22Rv1 (cell line): ENCODE measurements at regions not wholly inside any gene's neighbourhood (a gene's known extent, or its start where the extent isn't known, plus 50 kb on each side); places are given as distances from the start of the nearest gene placed in this dataset.
"Not testable (repeated sequence)": the region's sequence is repeated elsewhere in the genome, so short reads cannot be mapped to it uniquely, and the experiment has no call there.

Source experiments
- H3K27ac ChIP-seq: fragments of 450-650 bp; 2 replicates; pipeline ENCODE4 v1.5.1; 2017
- ZFX ChIP-seq: fragments of 450-650 bp; IDR thresholded peaks from 2 replicates; pipeline ENCODE4 v1.6.1; 2017; ENCODE audit warnings: antibody characterized with exemption, borderline replicate concordance
- TF ChIP-seq, protein P1 (sequence below): fragments of 450-650 bp; IDR thresholded peaks from 2 replicates; pipeline ENCODE4 v1.5.1; 2017; ENCODE audit warnings: mild to moderate bottlenecking

DNA sequence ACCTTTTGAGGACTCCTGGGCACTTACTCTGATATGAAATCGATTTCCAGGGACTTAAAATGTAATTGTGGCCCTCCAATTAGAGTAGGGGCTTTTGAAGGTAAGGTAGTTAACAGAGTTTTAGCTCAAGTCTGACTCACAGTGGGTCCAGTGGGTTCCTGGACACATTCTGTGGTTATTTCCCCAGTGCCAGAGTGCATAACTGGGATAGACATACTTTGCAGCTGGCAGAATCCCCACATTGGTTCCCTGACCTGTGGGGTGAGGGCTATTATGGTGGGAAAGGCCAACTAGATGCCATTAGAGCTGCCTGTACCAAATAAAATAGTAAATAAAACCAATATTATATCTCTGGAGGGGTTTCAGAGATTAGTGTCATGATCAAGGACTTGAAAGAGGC lies 243.8 kb upstream of the EPHA7 start:
- no peak overlapping the region for H3K27ac ChIP-seq
- TF ChIP-seq, protein P1, sequence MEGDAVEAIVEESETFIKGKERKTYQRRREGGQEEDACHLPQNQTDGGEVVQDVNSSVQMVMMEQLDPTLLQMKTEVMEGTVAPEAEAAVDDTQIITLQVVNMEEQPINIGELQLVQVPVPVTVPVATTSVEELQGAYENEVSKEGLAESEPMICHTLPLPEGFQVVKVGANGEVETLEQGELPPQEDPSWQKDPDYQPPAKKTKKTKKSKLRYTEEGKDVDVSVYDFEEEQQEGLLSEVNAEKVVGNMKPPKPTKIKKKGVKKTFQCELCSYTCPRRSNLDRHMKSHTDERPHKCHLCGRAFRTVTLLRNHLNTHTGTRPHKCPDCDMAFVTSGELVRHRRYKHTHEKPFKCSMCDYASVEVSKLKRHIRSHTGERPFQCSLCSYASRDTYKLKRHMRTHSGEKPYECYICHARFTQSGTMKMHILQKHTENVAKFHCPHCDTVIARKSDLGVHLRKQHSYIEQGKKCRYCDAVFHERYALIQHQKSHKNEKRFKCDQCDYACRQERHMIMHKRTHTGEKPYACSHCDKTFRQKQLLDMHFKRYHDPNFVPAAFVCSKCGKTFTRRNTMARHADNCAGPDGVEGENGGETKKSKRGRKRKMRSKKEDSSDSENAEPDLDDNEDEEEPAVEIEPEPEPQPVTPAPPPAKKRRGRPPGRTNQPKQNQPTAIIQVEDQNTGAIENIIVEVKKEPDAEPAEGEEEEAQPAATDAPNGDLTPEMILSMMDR, result no peak
- TF ChIP-seq ZFX, result no peak

DNA sequence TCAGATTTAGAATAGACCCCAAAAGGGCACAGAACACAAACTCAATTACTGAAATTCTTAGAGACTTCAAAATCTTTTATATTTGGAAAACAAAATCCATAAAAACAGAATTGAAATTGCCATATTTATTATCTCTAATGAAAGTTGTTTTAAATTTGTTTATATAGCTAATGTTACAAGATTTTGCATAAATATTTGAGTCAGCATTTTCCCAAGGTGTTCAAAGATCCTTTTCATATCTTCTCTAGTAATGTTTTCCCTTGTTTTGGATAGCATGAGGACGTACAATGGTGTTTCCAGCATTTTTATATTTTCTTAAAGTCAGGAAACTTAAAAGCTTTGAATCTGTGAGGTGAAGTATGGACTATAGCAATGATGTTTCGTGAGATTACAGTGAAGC lies 235.2 kb upstream of the EPHA7 start:
- TF ChIP-seq ZFX, result no peak
- TF ChIP-seq, protein P1, result no peak

DNA sequence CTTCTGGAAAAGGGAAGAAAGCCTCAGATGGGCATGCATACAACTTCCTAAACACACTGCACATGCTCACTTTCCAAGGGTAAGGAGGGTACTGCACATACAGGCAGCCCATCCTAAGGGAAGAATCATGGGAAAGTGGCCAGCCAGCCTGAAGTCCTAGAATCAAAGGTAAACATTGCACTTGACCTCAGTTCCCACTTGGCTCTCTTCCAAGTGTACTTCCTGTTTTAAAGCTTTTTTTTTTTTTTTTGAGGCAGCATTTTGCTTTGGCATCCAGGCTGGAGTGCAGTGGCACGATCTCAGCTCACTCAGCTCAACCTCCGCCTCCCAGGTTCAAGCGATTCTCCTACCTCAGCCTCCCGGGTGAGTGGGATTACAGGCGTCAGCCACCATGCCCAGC lies 225.3 kb upstream of the EPHA7 start:
- no peak overlapping the region for H3K27ac ChIP-seq
- no peak for TF ChIP-seq ZFX
- TF ChIP-seq, protein P1, result no peak

More for the DNA sequence above, 235.2 kb upstream of the EPHA7 start:
- no peak overlapping the region for H3K27ac ChIP-seq

DNA sequence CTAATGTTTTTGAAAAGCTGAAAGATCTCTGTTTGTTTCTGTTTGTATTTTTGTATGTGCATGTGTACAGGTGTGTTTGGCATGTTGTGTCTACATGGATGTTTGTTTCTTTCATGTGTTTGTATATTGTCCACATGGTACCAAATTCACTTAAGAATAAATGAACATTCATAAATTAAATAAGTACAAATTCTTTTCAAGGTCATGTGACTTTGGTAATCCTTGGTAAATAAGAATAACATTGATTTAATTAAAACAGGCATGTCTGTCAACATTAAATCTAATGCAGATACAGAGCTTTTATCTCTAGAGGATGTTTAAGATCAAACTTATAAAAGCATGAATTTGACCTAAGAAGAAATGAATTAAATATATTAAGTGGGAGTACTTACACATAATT lies 219.8 kb upstream of the EPHA7 start:
- no peak overlapping the region for H3K27ac ChIP-seq
- TF ChIP-seq ZFX, result no peak
- TF ChIP-seq, protein P1, result no peak

DNA sequence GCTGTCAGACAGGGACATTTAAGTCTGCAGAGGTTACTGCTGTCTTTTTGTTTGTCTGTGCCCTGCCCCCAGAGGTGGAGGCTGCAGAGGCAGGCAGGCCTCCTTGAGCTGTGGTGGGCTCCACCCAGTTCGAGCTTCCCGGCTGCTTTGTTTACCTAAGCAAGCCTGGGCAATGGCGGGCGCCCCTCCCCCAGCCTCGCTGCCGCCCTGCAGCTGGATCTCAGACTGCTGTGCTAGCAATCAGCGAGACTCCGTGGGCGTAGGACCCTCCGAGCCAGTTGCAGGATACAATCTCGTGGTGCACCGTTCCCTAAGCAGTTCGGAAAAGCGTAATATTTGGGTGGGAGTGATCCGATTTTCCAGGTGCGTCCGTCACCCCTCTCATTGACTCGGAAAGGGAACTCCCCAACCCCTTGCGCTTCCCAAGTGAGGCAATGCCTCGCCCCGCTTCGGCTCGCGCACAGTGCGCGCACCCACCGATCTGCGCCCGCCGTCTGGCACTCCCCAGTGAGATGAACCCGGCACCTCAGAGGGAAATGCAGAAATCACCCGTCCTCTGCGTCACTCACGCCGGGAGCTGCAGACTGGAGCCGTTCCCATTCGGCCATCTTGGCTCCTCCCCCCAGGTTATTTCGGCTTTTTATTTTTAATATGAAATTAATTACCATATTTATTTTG lies 217.8 kb upstream of the EPHA7 start:
- not testable (repeated sequence) for H3K27ac ChIP-seq

DNA sequence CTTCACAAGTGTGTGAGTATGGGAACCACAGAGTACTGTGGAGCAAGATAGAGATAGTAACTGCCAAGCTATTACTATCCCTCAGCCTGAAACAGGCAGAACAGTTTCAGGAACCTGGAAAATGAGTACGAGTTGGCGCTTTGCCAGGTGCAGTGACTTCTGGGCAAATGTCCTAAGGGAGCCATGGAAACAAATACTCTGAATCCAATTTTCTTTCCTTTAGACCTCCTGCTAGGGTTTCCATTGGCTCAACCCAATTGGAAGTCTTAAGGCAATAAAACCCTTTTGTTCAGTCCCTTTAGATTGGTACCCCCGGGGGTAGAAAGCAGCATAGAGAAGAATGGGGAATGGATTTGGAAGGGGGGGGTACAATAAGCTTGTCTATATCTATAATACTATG lies 205.0 kb upstream of the EPHA7 start:
- TF ChIP-seq ZFX, result no peak
- TF ChIP-seq, protein P1, result no peak

DNA sequence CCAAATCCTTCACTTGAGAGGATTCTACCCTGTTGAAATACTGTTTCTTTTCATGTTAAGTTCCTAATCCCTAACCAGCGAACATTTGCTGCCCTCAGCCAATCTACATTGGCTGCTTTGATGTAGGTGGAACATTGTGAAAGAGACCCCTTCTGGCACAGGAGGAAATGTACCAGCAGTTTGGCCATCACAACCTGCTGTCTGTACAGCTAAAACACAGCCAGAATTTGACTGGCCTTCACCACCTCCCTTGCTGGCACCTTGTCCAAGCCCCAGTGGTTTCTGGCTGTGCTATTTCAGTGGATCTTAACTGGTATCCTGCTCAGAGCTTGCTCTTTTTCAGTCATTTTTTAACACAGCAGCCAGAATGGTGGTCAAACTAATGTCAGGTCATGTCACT lies 202.1 kb upstream of the EPHA7 start:
- TF ChIP-seq, protein P1, result no peak
- TF ChIP-seq ZFX, result no peak
- no peak overlapping the region for H3K27ac ChIP-seq

More for the DNA sequence above, 205.0 kb upstream of the EPHA7 start:
- H3K27ac ChIP-seq, result no peak overlapping the region

DNA sequence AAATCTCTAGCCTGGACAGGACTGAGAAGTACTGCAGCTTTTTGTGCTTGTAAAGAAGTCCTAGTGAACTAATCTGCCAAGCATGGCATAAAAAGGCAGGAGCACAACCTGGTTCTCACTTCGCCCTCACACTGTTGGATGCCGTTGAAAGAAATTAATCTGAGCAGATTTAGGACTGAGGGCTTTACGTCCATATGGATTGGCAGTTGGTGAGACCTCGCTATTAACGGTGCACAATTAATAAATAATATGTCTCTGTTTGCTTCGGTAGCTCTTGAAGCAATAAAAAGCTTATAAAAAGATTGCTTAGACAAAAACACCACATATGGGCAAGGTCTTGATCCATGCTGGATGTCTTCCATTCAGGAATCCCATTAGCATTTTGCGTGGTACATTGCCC lies 185.6 kb upstream of the EPHA7 start:
- no peak overlapping the region for H3K27ac ChIP-seq
- TF ChIP-seq, protein P1, result no peak
- no peak for TF ChIP-seq ZFX
